OCI-LY3 (cell line): ENCODE measurements at regions not wholly inside any gene's neighbourhood (a gene's known extent, or its start where the extent isn't known, plus 50 kb on each side); places are given as distances from the start of the nearest gene placed in this dataset.

Source experiments
- EZH2phosphoT487 ChIP-seq: fragments of 200-600 bp; shearing (Covaris generic); IDR thresholded peaks from 2 replicates; pipeline ENCODE4 v1.6.1; 2018; ENCODE audit warnings: antibody characterized with exemption, mixed run types, low read depth
- TF ChIP-seq, protein P1 (sequence below): fragments of 200-600, 300-600 bp; sonication (generic); IDR thresholded peaks from 2 replicates; pipeline ENCODE4 v1.5.1; 2014; ENCODE audit warnings: antibody characterized with exemption, low read length, low read depth

- TF ChIP-seq, protein P1, sequence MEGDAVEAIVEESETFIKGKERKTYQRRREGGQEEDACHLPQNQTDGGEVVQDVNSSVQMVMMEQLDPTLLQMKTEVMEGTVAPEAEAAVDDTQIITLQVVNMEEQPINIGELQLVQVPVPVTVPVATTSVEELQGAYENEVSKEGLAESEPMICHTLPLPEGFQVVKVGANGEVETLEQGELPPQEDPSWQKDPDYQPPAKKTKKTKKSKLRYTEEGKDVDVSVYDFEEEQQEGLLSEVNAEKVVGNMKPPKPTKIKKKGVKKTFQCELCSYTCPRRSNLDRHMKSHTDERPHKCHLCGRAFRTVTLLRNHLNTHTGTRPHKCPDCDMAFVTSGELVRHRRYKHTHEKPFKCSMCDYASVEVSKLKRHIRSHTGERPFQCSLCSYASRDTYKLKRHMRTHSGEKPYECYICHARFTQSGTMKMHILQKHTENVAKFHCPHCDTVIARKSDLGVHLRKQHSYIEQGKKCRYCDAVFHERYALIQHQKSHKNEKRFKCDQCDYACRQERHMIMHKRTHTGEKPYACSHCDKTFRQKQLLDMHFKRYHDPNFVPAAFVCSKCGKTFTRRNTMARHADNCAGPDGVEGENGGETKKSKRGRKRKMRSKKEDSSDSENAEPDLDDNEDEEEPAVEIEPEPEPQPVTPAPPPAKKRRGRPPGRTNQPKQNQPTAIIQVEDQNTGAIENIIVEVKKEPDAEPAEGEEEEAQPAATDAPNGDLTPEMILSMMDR, result no peak
- no peak for TF ChIP-seq EZH2phosphoT487
These were observed 117.8 kb upstream of the CHD6 start for GRCh38 chr20:41735949-41736348.
